22Rv1 (cell line): ENCODE measurements at regions not wholly inside any gene's neighbourhood (a gene's known extent, or its start where the extent isn't known, plus 50 kb on each side); places are given as distances from the start of the nearest gene placed in this dataset.

Experiments
- CTCF ChIP-seq: fragments of 450-650 bp; IDR thresholded peaks from 2 replicates; pipeline ENCODE4 v1.5.1; 2017; ENCODE audit warnings: mild to moderate bottlenecking
- ZFX ChIP-seq: fragments of 450-650 bp; IDR thresholded peaks from 2 replicates; pipeline ENCODE4 v1.6.1; 2017; ENCODE audit warnings: antibody characterized with exemption, borderline replicate concordance

- TF ChIP-seq CTCF (no peak), ZFX (no peak)
Observed at GRCh38 chr9:95724253-95724991, 151.1 kb upstream of the ERCC6L2 start.
